ENCODE measurements at regions not wholly inside any gene's neighbourhood (a gene's known extent, or its start where the extent isn't known, plus 50 kb on each side); places are given as distances from the start of the nearest gene placed in this dataset.

GRCh38 chr5:34450338-34450737, 205.8 kb upstream of the RAI14 start:
- Histone ChIP-seq H3K27ac (no peak overlapping the region), H3K27me3 (no peaks in the 10 kb centered on the region), H3K4me1 (no peaks in the 10 kb centered on the region), H3K4me3 (no peak overlapping the region), H3K36me3 (no peaks in the 10 kb centered on the region), H3K9me3 (no peaks in the 10 kb centered on the region)
- intact Hi-C loops (cut with DNase I) = no loop called here
- TF ChIP-seq, protein P1, sequence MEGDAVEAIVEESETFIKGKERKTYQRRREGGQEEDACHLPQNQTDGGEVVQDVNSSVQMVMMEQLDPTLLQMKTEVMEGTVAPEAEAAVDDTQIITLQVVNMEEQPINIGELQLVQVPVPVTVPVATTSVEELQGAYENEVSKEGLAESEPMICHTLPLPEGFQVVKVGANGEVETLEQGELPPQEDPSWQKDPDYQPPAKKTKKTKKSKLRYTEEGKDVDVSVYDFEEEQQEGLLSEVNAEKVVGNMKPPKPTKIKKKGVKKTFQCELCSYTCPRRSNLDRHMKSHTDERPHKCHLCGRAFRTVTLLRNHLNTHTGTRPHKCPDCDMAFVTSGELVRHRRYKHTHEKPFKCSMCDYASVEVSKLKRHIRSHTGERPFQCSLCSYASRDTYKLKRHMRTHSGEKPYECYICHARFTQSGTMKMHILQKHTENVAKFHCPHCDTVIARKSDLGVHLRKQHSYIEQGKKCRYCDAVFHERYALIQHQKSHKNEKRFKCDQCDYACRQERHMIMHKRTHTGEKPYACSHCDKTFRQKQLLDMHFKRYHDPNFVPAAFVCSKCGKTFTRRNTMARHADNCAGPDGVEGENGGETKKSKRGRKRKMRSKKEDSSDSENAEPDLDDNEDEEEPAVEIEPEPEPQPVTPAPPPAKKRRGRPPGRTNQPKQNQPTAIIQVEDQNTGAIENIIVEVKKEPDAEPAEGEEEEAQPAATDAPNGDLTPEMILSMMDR (IDR thresholded peaks at IDR 0.05) = no peak
- no peak for DNase-seq (ENCODE audit: low spot score in 2 of 2)

GRCh38 chr5:34452170-34452828, 203.8 kb upstream of the RAI14 start:
- no peak overlapping the region for H3K27ac ChIP-seq
- TF ChIP-seq, protein P1 (IDR thresholded peaks at IDR 0.05) = no peak
- intact Hi-C loops (cut with DNase I) = no loop called here
- H3K36me3 ChIP-seq = no peaks in the 10 kb centered on the region
- H3K4me3 ChIP-seq = no peak overlapping the region
- no peaks in the 10 kb centered on the region for H3K27me3 ChIP-seq
- H3K4me1 ChIP-seq = no peaks in the 10 kb centered on the region
- no peaks in the 10 kb centered on the region for H3K9me3 ChIP-seq
- DNase-seq (ENCODE audit: low spot score in 2 of 2) = no peak

- H3K27me3 ChIP-seq = no peaks in the 10 kb centered on the region
- no peaks in the 10 kb centered on the region for H3K9me3 ChIP-seq
- TF ChIP-seq, protein P1 (IDR thresholded peaks at IDR 0.05) = no peak
- no peak for DNase-seq (ENCODE audit: low spot score in 2 of 2)
- H3K4me1 ChIP-seq = no peaks in the 10 kb centered on the region
- H3K27ac ChIP-seq = no peak overlapping the region
- H3K4me3 ChIP-seq = no peak overlapping the region
- intact Hi-C loops (cut with DNase I) = no loop called here
- H3K36me3 ChIP-seq = no peaks in the 10 kb centered on the region
Observed at GRCh38 chr5:34455098-34455497, 201.0 kb upstream of the RAI14 start.

DNA sequence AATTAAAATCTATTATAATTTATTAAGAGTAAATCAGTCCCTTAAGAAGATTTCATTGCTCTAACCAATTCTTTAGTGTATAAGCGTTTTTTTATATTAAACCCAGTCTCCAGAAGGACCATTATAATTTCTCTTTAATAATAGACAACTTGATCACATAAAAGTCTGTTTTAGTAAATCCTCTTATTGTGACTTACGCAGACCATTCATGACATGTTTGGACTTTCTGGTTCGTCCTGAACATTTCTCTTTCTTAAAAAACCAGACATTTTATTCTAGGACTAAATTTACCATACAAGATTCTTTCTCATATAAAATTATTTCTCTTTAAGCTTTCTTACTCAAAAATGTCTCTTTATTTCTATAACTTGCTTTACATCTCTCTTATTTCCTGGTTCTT, 196.2 kb upstream of the RAI14 start:
- TF ChIP-seq, protein P1 (IDR thresholded peaks at IDR 0.05) = no peak
- no peaks in the 10 kb centered on the region for H3K9me3 ChIP-seq
- no peaks in the 10 kb centered on the region for H3K36me3 ChIP-seq
- H3K27me3 ChIP-seq = no peaks in the 10 kb centered on the region
- no peak overlapping the region for H3K4me3 ChIP-seq
- no peak overlapping the region for H3K27ac ChIP-seq
- intact Hi-C loops (cut with DNase I) = loop anchor here (10.0 kb wide), 1 partner anchor 455 kb away; the partner anchor contains the start of gene AMACR
- no peak for DNase-seq (ENCODE audit: low spot score in 2 of 2)
- H3K4me1 ChIP-seq = no peaks in the 10 kb centered on the region

DNA sequence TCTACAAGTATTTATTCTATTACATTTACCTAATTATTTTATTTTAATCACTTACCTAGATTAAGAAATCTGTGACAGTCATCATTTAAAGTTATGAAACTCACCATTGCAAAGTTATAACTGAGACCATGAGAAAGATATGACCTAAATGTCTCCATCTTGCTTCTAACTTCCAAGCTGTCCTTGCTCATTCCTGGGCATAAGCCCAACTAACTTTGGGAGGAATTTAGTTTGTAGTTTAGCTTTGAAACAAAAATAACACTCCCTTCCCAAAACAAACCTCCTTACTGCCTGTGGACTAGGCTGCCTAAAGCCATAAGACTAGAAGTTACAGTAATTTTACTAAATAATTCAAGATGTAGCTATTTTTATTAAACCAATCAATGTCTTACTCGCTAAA, 195.6 kb upstream of the RAI14 start:
- no peak for DNase-seq (ENCODE audit: low spot score in 2 of 2)
- H3K4me3 ChIP-seq = no peak overlapping the region
- H3K36me3 ChIP-seq = no peaks in the 10 kb centered on the region
- no peaks in the 10 kb centered on the region for H3K27me3 ChIP-seq
- intact Hi-C loops (cut with DNase I) = loop anchor here (10.0 kb wide), 1 partner anchor 456 kb away; the partner anchor contains the start of gene AMACR
- H3K9me3 ChIP-seq = no peaks in the 10 kb centered on the region
- no peaks in the 10 kb centered on the region for H3K4me1 ChIP-seq
- TF ChIP-seq, protein P1 (IDR thresholded peaks at IDR 0.05) = no peak
- peak overlapping the region in 1 of 2 donors; percentile 24 for H3K27ac ChIP-seq

All from ascending aorta (tissue), 2 donors.